Medulla oblongata (tissue), 1 donor: ENCODE measurements at regions not wholly inside any gene's neighbourhood (a gene's known extent, or its start where the extent isn't known, plus 50 kb on each side); places are given as distances from the start of the nearest gene placed in this dataset.
"Not testable (repeated sequence)": the region's sequence is repeated elsewhere in the genome, so short reads cannot be mapped to it uniquely, and the experiment has no call there.

Source experiments
- DNase-seq: peaks from one replicate; pipeline ENCODE4 v3.0.0-alpha.2; 2015; ENCODE audit errors: extremely low spot score

- not testable (repeated sequence) for DNase-seq
Observed at GRCh38 chr14:19120383-19120782, 153.1 kb downstream of the POTEM start.

- not testable (repeated sequence) for DNase-seq
Observed at GRCh38 chr14:19126269-19127051, 159.2 kb downstream of the POTEM start.

DNA sequence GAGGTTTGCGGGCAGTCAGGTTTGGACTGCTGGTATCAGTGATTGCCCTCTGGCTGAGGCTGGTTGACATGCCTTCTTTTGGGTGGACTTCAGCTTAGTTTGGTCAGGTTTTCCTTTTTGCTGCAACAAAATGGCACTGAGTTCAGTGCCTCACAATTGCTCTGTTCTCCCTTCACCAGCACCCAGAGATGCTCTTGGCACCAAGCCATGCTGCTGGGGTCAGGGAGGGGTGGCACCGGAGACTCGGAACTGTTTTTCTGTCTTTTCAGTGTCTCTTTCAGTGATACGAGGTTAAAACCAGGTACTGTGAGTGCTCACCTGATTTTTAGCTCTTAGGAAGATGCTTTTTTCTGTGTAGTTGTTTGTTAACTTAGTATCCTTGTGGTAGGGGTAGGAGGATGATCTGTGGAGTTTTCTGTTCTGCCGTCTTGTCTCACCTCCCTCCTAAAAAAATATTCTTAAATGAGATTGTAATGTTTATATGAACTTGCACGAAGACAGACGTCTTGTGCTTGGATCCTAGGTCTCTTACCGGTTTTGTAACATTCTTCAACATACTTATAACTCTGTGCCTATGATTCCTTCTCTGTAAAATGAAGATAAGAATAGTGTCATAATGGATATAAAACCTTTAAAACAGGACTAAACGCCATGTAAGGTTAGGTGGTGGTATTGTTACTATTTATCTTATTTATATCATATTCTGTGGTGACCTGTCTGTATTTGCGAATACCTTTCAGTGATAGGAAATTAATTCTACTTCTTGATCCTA lies 160.6 kb downstream of the POTEM start:
- peak; percentile 1 for DNase-seq

DNA sequence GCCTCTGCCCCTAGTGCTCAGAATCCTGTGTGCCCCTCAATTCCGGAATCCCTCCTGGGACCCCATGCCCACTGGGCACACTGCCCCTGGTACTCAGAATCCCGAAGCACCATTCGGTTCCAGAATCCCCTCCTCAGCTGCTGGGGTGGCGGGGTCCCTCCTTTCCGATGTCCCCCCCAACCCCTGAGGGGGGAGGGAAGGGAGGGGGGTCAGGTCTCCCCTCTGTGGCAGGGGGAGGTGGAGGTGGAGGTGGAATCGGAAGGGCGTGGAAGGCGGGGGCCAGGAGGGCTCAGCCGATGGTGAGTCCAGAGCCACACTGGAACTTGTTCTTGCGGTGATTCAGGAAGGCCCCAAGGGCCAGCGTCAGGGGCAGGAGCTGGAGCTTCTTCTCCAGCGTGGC lies 164.3 kb downstream of the POTEM start:
- DNase-seq: not testable (repeated sequence)

DNA sequence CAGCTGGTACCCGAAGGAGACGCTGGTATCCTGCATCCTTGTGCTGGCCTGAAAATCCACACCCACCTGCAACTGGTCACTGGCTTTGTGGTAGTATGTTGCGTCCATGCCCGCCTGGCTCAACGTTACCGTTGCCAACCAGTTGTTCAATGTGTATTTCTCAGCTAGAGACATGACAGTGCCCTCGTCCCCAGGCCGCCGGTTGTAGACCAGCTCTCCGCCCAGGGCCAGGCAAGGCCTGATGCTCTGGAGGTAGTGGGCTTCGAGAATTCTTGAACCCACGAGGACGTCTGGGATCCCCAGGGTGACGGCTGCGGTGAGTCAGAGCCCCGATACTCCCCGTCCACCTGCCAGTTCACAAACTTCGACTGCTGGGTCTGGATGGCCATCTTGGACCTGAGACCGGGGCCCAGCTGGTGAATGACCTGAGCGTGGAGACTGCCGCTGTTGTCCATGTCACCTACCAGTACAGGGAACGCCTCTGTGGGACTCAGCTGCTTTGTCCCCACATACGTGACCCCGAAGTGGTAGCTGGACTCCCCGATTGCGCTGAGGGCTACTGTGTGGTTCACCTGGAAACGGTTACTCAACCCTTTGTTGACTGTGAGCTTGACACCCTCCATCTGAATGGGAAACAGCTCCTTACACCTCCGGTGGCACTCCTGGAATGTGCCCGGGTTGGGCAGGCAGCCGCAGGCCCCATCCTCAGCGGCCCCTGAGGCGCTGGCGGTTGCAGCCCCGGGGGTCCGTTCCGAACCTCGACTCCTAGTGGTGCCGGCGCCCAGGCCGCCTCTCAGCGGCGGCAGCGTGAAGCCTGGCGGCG lies 165.0 kb downstream of the POTEM start:
- DNase-seq: not testable (repeated sequence)

DNA sequence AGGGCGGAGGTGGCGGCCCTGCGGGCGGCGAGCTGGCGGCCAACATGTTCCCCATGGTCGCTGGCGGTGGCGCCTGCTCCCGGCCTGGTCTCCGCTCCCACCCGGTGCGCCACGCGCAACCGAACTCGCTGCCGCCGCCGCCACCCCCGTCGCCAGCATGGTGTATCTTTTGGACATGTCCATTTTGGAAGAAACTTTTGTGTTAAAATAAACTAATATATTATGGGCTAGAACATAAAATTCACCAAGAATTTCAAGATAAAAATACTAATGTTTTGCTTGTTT lies 165.5 kb downstream of the POTEM start:
- not testable (repeated sequence) for DNase-seq

DNA sequence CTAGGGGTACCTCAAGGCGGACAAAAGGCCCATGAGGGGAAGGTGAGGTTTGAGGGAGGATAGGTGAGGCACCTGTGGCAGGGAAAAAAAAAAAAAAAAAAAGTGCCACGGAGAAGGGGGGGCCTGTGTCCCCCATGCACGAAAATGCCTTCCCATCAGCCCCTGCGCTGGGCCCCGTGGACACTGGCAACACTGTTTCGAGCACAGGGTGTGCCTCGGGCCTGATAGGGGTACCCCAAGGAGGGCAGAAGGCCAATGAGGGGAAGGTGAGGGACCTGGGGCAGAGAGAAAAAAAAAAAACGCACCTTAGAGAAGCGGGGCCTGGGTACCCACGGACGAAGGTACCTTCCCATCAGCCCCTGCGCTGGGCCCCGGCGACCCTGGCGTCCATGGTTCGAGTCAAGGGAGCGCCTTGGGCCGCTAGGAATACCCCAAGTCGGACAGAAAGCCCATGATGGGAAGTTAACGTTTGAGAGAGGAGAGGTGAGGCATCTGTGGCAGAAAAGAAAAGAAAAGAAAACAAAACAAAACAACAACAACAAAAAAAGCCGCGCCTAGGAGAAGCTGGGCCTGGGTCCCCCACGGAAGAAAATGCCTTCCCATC lies 190.0 kb downstream of the POTEM start:
- DNase-seq: not testable (repeated sequence)

DNA sequence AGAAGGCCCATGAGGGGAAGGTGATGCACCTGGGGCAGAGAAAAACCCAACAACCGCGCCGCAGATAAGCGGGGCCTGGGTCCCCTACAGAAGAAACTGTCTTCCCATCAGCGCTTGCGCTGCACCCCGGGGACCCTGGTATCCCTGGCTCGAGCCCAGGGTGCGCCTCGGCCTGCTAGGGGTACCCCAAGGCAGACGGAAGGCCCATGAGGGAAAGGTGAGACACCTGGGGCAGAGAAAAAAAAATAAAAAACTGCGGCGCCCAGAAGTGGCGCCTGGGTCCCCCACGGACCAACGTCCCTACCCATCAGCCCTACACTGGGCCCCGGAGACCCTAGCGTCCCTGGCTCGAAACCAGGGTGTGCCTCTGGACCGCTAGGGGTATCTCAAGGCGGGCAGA lies 190.8 kb downstream of the POTEM start:
- DNase-seq: not testable (repeated sequence)

- DNase-seq: not testable (repeated sequence)
Observed at GRCh38 chr14:19158588-19158987, 191.4 kb downstream of the POTEM start.

DNA sequence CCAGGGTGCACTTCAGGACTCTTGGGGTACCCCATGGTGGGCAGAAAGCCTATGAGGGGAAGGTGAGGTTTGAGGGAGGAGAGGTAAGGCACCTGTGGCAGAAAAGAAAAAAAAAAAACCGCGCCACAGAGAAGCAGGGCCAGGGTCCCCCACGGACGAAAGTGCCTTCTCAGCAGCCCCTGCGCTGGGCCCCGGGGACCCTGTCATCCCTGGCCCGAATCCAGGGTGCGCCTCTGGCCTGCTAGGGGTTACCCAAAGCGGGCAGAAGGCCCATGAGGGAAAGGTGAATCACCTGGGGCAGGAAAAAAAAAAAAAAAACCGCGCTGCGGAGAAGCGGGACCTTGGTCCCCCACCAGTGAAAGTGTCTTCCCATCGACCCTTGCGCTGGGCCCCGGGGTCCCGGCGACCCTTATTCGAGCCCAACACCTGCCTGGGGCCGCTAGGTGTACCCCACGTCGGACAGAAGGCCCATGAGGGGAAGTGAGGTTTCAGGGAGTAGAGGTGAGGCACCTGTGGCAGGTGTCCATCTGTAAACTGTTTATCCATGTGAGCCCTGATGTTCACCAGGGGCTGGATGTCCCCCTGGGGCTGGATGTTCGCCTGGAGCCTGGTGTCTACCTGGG lies 191.9 kb downstream of the POTEM start:
- not testable (repeated sequence) for DNase-seq

DNA sequence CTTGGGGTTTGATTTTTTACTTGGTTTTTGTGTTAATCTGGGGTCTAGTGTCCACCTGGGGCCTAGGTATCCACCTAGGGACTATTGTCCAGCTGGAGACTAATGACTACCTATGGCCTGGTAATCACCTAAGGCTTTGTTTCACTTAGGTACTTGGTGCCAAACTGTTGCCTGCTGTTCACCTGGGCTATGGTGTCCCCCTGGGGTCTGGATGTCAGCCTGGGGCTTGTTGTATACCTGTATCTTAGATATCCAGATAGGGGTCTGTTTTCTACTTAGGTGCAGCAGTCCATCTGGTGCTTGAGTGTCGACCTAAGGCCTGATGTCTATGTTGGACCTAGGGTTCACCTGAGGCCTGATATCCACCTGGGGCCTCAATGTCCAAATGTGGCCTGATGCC lies 193.1 kb downstream of the POTEM start:
- DNase-seq: not testable (repeated sequence)

DNA sequence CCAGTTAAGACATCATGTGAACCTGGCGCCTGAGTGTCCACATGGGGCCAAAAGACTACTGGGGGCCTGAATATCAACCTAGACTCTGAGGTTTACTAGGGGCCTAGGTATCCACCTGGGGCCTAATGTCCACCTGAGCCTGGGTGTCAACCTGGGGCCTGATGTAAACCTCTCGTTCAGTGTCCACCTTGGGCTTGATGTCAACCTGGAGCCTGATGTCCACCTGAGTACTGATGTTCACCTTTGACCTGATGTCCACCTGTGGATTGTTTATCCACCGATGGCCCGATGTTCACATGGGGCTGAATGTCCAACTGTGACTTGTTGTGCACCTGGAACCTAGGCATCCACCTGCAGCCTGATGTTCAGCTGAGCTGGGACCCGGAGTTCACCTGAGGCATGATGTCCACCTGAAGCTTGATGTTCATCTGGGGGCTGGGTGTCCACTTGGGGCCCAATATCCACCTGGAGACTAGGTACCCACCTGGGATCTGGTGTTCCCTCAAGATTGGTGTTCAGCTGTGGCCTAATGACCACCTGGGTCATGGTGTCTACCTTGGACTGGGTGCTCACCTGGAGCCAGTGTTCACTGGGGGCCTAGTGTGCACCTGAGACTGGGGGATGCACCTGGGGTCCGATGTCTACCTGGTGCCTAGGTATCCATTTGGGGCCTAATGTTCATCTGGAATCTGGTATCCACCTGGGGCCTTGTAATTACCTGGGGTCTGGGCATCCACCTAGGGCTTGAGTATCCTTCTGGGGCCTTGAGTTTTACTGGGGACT lies 194.2 kb downstream of the POTEM start:
- peak; percentile 1 for DNase-seq

DNA sequence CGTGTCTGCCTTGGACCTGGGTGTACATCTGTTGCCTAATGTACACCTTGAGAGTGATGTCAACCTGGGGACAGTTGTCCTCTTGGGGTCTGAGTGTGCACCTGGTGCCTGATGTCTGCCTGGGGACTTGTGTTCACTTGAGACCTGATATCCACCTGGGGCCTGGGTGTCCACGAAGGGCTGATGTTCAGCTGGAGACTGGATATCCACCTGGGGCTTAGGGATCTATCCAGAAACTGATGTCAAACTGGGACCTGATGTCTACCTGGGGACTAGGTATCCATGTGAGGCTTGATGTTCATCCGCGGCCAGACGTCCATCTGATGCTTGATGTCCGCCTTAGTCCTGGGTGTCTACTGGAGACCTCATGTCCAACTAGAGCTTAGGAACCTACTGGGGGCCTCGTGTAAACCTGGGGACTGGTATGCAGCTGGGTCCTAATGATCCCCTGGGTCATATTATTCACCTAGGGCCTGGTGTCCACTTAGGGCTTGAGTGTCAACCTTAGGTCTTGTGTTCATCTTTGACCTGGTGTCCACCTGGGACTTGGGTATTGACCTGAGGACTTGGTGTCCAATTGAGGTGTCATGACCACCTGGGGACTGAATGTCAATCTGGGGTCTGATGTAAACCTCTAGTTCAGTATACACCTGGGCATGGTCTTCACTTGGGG lies 194.9 kb downstream of the POTEM start:
- DNase-seq: not testable (repeated sequence)

DNA sequence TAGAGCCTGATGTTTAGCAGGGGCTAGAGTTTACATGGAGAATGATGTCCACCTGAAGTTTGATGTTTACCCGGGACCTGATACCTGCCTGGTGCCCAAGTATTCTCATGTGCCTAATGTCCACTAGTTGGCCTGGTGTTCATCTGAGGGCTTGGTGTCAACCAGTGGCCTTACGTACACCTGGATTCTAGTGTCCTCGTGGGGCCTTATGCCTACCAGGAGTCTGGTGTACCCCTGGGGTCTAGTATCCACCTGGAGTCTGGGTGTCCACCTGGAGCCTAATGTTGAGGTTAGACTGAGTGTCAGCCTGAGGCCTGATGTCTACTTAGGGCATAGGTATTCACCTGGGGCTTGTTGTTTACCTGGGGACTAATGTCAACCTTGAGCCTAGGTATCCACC lies 195.7 kb downstream of the POTEM start:
- not testable (repeated sequence) for DNase-seq

DNA sequence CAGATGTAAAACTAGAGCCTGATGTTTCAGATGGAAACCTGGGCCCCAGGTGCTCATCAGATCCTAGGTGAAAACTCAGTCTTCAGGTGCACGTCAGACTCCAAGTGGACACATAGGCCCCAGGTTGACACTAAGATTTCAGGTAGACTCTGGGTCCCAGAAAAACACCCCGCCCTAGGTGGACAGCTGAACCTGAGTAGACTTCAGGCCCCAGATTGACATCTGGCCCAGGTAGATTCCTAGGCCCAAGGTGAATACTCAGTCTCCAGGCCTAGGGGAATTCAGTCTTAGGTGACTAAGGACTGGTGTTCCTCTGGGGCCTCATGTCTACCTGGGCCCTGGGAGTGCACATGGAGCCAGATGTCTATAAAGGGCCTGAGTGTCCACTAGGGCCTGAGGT lies 196.7 kb downstream of the POTEM start:
- not testable (repeated sequence) for DNase-seq

GRCh38 chr14:19164426-19164825 lies 197.2 kb downstream of the POTEM start:
- not testable (repeated sequence) for DNase-seq

- not testable (repeated sequence) for DNase-seq
Observed at GRCh38 chr14:19166056-19166455, 198.8 kb downstream of the POTEM start.

- DNase-seq: peak; percentile 2
Observed at GRCh38 chr14:19167454-19168190, 200.4 kb downstream of the POTEM start.

DNA sequence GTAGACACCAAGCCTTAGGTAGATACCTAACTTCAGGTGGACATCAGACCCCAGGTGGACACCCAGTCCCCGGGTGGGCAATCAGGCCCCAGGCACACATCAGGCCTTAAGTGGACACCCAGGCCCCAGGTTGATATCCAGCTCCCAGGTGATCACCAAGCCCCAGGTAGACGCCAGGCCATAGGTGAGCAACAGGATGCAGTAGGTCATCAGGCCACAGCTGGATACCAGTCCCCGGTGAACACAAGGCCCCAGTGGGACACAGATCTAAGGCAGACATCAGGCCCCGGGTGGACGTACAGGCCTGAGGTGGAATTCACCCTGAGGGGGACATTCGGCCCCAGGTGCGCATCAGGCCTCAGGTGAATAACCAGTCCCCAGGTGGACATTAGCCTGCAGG lies 201.0 kb downstream of the POTEM start:
- DNase-seq: not testable (repeated sequence)
